ENCODE measurements at regions not wholly inside any gene's neighbourhood (a gene's known extent, or its start where the extent isn't known, plus 50 kb on each side); places are given as distances from the start of the nearest gene placed in this dataset.
"Not testable (repeated sequence)": the region's sequence is repeated elsewhere in the genome, so short reads cannot be mapped to it uniquely, and the experiment has no call there.

- intact Hi-C loops (cut with DNase I) = no loop called here
- Histone ChIP-seq H3K36me3 (ENCODE audit: control insufficient read depth in 2 of 3, insufficient read depth in 3 of 3, low read length in 3 of 3) (no peaks in the 10 kb centered on the region), H3K9ac (ENCODE audit: low read length in 3 of 3) (no peak overlapping the region), H3K4me1 (ENCODE audit: control insufficient read depth in 2 of 3, insufficient read depth in 2 of 3, low read depth in 1 of 3, low read length in 3 of 3) (no peaks in the 10 kb centered on the region), H3K9me3 (ENCODE audit: control insufficient read depth in 2 of 3, insufficient read depth in 1 of 3, low read length in 3 of 3) (no peaks in the 10 kb centered on the region), H3K27me3 (ENCODE audit: control insufficient read depth, insufficient read depth, low read length) (no peaks in the 10 kb centered on the region), H3K4me3 (ENCODE audit: low read length in 3 of 3) (no peak overlapping the region), H3K27ac (ENCODE audit: low read depth in 2 of 2, low read length in 2 of 2) (no peak overlapping the region)
- TF ChIP-seq CTCF (IDR thresholded peaks at IDR 0.05; ENCODE audit: borderline replicate concordance, extremely low read depth, insufficient read depth) = no peak
- DNase-seq = no peak
- no peak for FAIRE-seq
Observed at GRCh38 chr5:101716941-101717340, 579.1 kb downstream of the SLCO4C1 start.

GRCh38 chr5:101715790-101716189, 580.3 kb downstream of the SLCO4C1 start:
- intact Hi-C loops (cut with DNase I) = not testable (repeated sequence)

GRCh38 chr5:101689306-101689705, 606.8 kb downstream of the SLCO4C1 start:
- DNase-seq = no peak
- TF ChIP-seq CTCF (IDR thresholded peaks at IDR 0.05; ENCODE audit: borderline replicate concordance, extremely low read depth, insufficient read depth) = no peak
- intact Hi-C loops (cut with DNase I) = no loop called here
- H3K27me3 ChIP-seq (ENCODE audit: control insufficient read depth, insufficient read depth, low read length) = no peaks in the 10 kb centered on the region
- H3K4me1 ChIP-seq (ENCODE audit: control insufficient read depth in 2 of 3, insufficient read depth in 2 of 3, low read depth in 1 of 3, low read length in 3 of 3) = no peaks in the 10 kb centered on the region
- H3K9ac ChIP-seq (ENCODE audit: low read length in 3 of 3) = no peak overlapping the region
- H3K4me3 ChIP-seq (ENCODE audit: low read length in 3 of 3) = no peak overlapping the region
- H3K9me3 ChIP-seq (ENCODE audit: control insufficient read depth in 2 of 3, insufficient read depth in 1 of 3, low read length in 3 of 3) = no peaks in the 10 kb centered on the region
- H3K36me3 ChIP-seq (ENCODE audit: control insufficient read depth in 2 of 3, insufficient read depth in 3 of 3, low read length in 3 of 3) = no peaks in the 10 kb centered on the region
- no peak for FAIRE-seq
- no peak overlapping the region for H3K27ac ChIP-seq (ENCODE audit: low read depth in 2 of 2, low read length in 2 of 2)

More at GRCh38 chr5:101715790-101716189, 580.3 kb downstream of the SLCO4C1 start:
- not testable (repeated sequence) for DNase-seq; H3K27ac ChIP-seq (ENCODE audit: low read depth in 2 of 2, low read length in 2 of 2); FAIRE-seq; H3K4me3 ChIP-seq (ENCODE audit: low read length in 3 of 3); H3K4me1 ChIP-seq (ENCODE audit: control insufficient read depth in 2 of 3, insufficient read depth in 2 of 3, low read depth in 1 of 3, low read length in 3 of 3); H3K9me3 ChIP-seq (ENCODE audit: control insufficient read depth in 2 of 3, insufficient read depth in 1 of 3, low read length in 3 of 3); H3K27me3 ChIP-seq (ENCODE audit: control insufficient read depth, insufficient read depth, low read length); H3K9ac ChIP-seq (ENCODE audit: low read length in 3 of 3); H3K36me3 ChIP-seq (ENCODE audit: control insufficient read depth in 2 of 3, insufficient read depth in 3 of 3, low read length in 3 of 3)

GRCh38 chr5:101688156-101688555, 607.9 kb downstream of the SLCO4C1 start:
- TF ChIP-seq CTCF (IDR thresholded peaks at IDR 0.05; ENCODE audit: borderline replicate concordance, extremely low read depth, insufficient read depth) = no peak
- H3K4me3 ChIP-seq (ENCODE audit: low read length in 3 of 3) = no peak overlapping the region
- H3K27me3 ChIP-seq (ENCODE audit: control insufficient read depth, insufficient read depth, low read length) = no peaks in the 10 kb centered on the region
- no peaks in the 10 kb centered on the region for H3K4me1 ChIP-seq (ENCODE audit: control insufficient read depth in 2 of 3, insufficient read depth in 2 of 3, low read depth in 1 of 3, low read length in 3 of 3)
- no peaks in the 10 kb centered on the region for H3K36me3 ChIP-seq (ENCODE audit: control insufficient read depth in 2 of 3, insufficient read depth in 3 of 3, low read length in 3 of 3)
- no peaks in the 10 kb centered on the region for H3K9me3 ChIP-seq (ENCODE audit: control insufficient read depth in 2 of 3, insufficient read depth in 1 of 3, low read length in 3 of 3)
- H3K9ac ChIP-seq (ENCODE audit: low read length in 3 of 3) = no peak overlapping the region
- FAIRE-seq (no peak), DNase-seq (no peak)
- intact Hi-C loops (cut with DNase I) = no loop called here
- H3K27ac ChIP-seq (ENCODE audit: low read depth in 2 of 2, low read length in 2 of 2) = no peak overlapping the region
